Natural killer cell (primary cell): ENCODE measurements at regions not wholly inside any gene's neighbourhood (a gene's known extent, or its start where the extent isn't known, plus 50 kb on each side); places are given as distances from the start of the nearest gene placed in this dataset.

ENCODE experiments used
- ATAC-seq, 3 donors: fragments of 150-1000 bp in 2 of 3; fragments of 200-7000 bp in 1 of 3; cut with Tn5 transposase; 1 replicate in 1 of 3; 2 replicates in 2 of 3; pipeline ENCODE4 v1.10.0; 2021; ENCODE audit warnings: mild to moderate bottlenecking in 2 of 3, moderate library complexity in 2 of 3
- DNase-seq, 2 donors: peaks; one replicate each; pipeline versions ENCODE4 v3.0.0 to v3.0.0-alpha.2; 2013 to 2021; ENCODE audit warnings: mixed read lengths in 1 of 2
- H3K27ac ChIP-seq: one replicate; pipeline ENCODE4 v1.5.1; 2013; ENCODE audit warnings: mild to moderate bottlenecking, low read length
- H3K27me3 ChIP-seq: one replicate; pipeline ENCODE4 v1.6.1; 2013; ENCODE audit warnings: low read length; ENCODE audit not compliant: control insufficient read depth, insufficient read depth
- H3K36me3 ChIP-seq: one replicate; pipeline ENCODE4 v1.6.1; 2013; ENCODE audit warnings: low read length; ENCODE audit not compliant: control insufficient read depth, insufficient read depth
- H3K4me1 ChIP-seq: one replicate; pipeline ENCODE4 v1.6.1; 2013; ENCODE audit warnings: low read length; ENCODE audit not compliant: control insufficient read depth, insufficient read depth
- H3K4me3 ChIP-seq: one replicate; pipeline ENCODE4 v1.5.1; 2013; ENCODE audit warnings: low read length
- H3K9me3 ChIP-seq: one replicate; pipeline ENCODE4 v1.6.1; 2013; ENCODE audit warnings: low read length; ENCODE audit not compliant: control insufficient read depth, insufficient read depth
- H3K27ac Mint-ChIP-seq, 2 donors: one replicate each; pipeline ENCODE4 v1.8.0; 2022; ENCODE audit warnings: mild to moderate bottlenecking in 2 of 2, mixed read lengths in 2 of 2, moderate library complexity in 1 of 2
- H3K27me3 Mint-ChIP-seq, 2 donors: one replicate each; pipeline ENCODE4 v1.8.0; 2022; ENCODE audit warnings: low read depth in 2 of 2, mixed read lengths in 2 of 2
- H3K36me3 Mint-ChIP-seq: one replicate; pipeline ENCODE4 v1.8.0; 2022; ENCODE audit warnings: mixed read lengths
- H3K4me1 Mint-ChIP-seq, 2 donors: one replicate each; pipeline ENCODE4 v1.8.0; 2022; ENCODE audit warnings: mixed read lengths in 2 of 2
- H3K4me3 Mint-ChIP-seq: one replicate; pipeline ENCODE4 v1.8.0; 2022; ENCODE audit warnings: mild to moderate bottlenecking, moderate library complexity, mixed read lengths
- H3K9me3 Mint-ChIP-seq, 2 donors: one replicate each; pipeline ENCODE4 v1.8.0; 2022; ENCODE audit warnings: mixed read lengths in 2 of 2
- CTCF ChIP-seq: fragments of 200-600 bp; IDR thresholded peaks from one replicate; pipeline ENCODE4 v1.8.0; 2022; ENCODE audit warnings: antibody characterized with exemption
- WGBS: methylation state at CpG from one replicate; pipeline ENCODE4 v1.1.7; 2013; ENCODE audit warnings: missing lambda C conversion rate; ENCODE audit not compliant: insufficient coverage; 5-methylcytosine and 5-hydroxymethylcytosine counted together
- intact Hi-C: fragments of 100-400 bp; cut with micrococcal nuclease; formaldehyde crosslinking; loops from one replicate; pipeline ENCODE4 v1.14.2; 2022

DNA sequence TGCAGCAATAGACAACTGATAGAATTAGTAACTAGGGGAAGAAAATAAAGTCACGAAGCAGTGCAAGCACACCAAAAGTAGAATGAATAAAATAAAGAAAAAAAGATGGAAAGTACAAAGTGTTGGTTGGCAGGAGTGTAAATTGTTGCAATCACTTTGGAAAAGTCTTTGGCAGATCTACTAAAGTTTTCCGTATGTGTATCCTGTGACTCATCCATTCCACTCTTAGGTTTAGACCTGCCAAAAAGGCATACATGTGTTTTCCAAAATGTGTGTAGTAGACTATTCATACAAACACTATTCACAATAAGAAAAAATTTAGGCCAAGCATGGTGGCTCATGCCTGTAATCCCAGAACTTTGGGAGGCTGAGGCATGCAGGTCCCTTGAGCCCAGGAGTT lies 282.1 kb upstream of the FSIP2 start:
- Mint-ChIP-seq H3K36me3 (peaks cover 24% of the 10 kb centered on the region), H3K27me3 (no peaks in the 10 kb centered on the region), H3K4me1 (no peaks in the 10 kb centered on the region), H3K9me3 (peaks cover 15 to 16% of the 10 kb centered on the region in 2 donors), H3K4me3 (no peak overlapping the region), H3K27ac (no peak overlapping the region)
- H3K9me3 ChIP-seq, result no peaks in the 10 kb centered on the region
- no peak for DNase-seq
- intact Hi-C loops, result no loop called here
- H3K27ac ChIP-seq, result no peak overlapping the region
- H3K4me1 ChIP-seq, result no peaks in the 10 kb centered on the region
- no peaks in the 10 kb centered on the region for H3K36me3 ChIP-seq
- 93% methylated on average over 2 of the region's 2 CpGs for WGBS
- no peak overlapping the region for H3K4me3 ChIP-seq
- H3K27me3 ChIP-seq, result no peaks in the 10 kb centered on the region
- ATAC-seq, result no peak
- no peak for TF ChIP-seq CTCF

DNA sequence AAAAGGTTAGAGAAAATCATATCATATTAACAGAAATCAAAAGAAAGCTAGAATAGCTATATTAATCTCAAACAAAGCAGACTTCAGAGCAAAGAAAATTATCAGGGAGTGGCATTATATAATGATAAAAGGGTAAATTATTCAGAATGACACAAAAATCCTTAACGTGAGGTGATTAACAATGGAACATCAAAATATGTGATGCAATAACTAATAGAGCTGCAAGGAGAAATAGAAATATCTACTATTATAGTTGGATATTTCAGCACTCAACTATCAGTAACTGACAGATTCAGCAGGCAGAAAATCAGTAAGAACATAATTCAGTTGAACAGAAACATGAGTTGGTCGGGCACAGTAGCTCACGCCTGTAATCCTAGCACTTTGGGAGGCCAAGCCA lies 275.1 kb upstream of the FSIP2 start:
- peaks cover 7% of the 10 kb centered on the region for H3K36me3 Mint-ChIP-seq
- H3K4me1 Mint-ChIP-seq, result peaks cover 0 to 5% of the 10 kb centered on the region in 2 donors
- Histone ChIP-seq H3K27me3 (no peaks in the 10 kb centered on the region), H3K4me1 (no peaks in the 10 kb centered on the region), H3K27ac (no peak overlapping the region), H3K9me3 (no peaks in the 10 kb centered on the region), H3K4me3 (no peak overlapping the region), H3K36me3 (no peaks in the 10 kb centered on the region)
- no peak for ATAC-seq
- H3K4me3 Mint-ChIP-seq, result no peak overlapping the region
- H3K9me3 Mint-ChIP-seq, result peaks cover 8 to 19% of the 10 kb centered on the region in 2 donors
- no peak for TF ChIP-seq CTCF
- no peak overlapping the region for H3K27ac Mint-ChIP-seq
- WGBS, result 84% methylated on average over 2 of the region's 3 CpGs
- no peaks in the 10 kb centered on the region for H3K27me3 Mint-ChIP-seq
- intact Hi-C loops, result no loop called here
- no peak for DNase-seq

DNA sequence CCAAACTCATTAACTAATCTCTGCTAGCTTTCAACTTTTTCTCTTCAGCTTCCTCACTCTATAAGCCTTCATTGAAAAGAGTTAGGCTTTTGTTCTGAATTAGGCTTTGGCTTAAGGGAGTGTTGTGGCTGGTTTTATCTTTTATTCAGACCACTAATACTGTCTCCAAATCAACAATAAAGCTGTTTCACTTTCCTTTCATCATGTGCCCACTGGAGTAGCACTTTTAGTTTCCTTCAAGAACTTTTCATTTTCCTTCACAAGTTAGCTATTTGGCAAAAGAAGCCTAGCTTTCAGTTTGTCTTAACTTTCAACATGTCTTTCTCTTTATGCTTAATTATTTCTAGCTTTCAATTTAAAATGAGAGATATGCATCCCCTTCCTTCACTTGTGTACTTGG lies 271.7 kb upstream of the FSIP2 start:
- Mint-ChIP-seq H3K36me3 (peaks cover 7% of the 10 kb centered on the region), H3K4me1 (peaks cover 0 to 5% of the 10 kb centered on the region in 2 donors), H3K4me3 (peak overlapping the region; percentile 51), H3K27me3 (no peaks in the 10 kb centered on the region), H3K27ac (peak overlapping the region; percentile 23 to 72), H3K9me3 (peaks cover 6 to 19% of the 10 kb centered on the region in 2 donors)
- Histone ChIP-seq H3K27me3 (no peaks in the 10 kb centered on the region), H3K4me1 (no peaks in the 10 kb centered on the region), H3K4me3 (no peak overlapping the region), H3K27ac (no peak overlapping the region), H3K9me3 (no peaks in the 10 kb centered on the region), H3K36me3 (no peaks in the 10 kb centered on the region)
- ATAC-seq, result peak in 1 of 3 donors; percentile 21
- TF ChIP-seq CTCF, result no peak
- DNase-seq, result no peak
- intact Hi-C loops, result no loop called here

- no peaks in the 10 kb centered on the region for H3K27me3 ChIP-seq
- no peak for DNase-seq
- no peaks in the 10 kb centered on the region for H3K4me1 ChIP-seq
- Mint-ChIP-seq H3K9me3 (peaks cover 0 to 6% of the 10 kb centered on the region in 2 donors), H3K27ac (no peak overlapping the region), H3K4me1 (peaks cover 0 to 5% of the 10 kb centered on the region in 2 donors), H3K27me3 (no peaks in the 10 kb centered on the region), H3K36me3 (peaks cover 7% of the 10 kb centered on the region), H3K4me3 (no peak overlapping the region)
- no peak overlapping the region for H3K4me3 ChIP-seq
- H3K36me3 ChIP-seq, result no peaks in the 10 kb centered on the region
- TF ChIP-seq CTCF, result no peak
- no peak overlapping the region for H3K27ac ChIP-seq
- 50% methylated on average over 1 of the region's 1 CpG for WGBS
- ATAC-seq, result no peak
- intact Hi-C loops, result no loop called here
- H3K9me3 ChIP-seq, result peaks cover 20% of the 10 kb centered on the region
Observed at GRCh38 chr2:185471441-185471840, 267.2 kb upstream of the FSIP2 start.
